Activated CD8-positive, alpha-beta memory T cell treated with anti-CD3 and anti-CD28 coated beads, Interleukin-2, amount 50 U/mL, for 24 hours (primary cell): ENCODE measurements at regions not wholly inside any gene's neighbourhood (a gene's known extent, or its start where the extent isn't known, plus 50 kb on each side); places are given as distances from the start of the nearest gene placed in this dataset.
"Not testable (repeated sequence)": the region's sequence is repeated elsewhere in the genome, so short reads cannot be mapped to it uniquely, and the experiment has no call there.

Source experiments
- DNase-seq: peaks from one replicate; pipeline ENCODE4 v3.0.0-alpha.2; 2020; ENCODE audit errors: extremely low read depth

DNA sequence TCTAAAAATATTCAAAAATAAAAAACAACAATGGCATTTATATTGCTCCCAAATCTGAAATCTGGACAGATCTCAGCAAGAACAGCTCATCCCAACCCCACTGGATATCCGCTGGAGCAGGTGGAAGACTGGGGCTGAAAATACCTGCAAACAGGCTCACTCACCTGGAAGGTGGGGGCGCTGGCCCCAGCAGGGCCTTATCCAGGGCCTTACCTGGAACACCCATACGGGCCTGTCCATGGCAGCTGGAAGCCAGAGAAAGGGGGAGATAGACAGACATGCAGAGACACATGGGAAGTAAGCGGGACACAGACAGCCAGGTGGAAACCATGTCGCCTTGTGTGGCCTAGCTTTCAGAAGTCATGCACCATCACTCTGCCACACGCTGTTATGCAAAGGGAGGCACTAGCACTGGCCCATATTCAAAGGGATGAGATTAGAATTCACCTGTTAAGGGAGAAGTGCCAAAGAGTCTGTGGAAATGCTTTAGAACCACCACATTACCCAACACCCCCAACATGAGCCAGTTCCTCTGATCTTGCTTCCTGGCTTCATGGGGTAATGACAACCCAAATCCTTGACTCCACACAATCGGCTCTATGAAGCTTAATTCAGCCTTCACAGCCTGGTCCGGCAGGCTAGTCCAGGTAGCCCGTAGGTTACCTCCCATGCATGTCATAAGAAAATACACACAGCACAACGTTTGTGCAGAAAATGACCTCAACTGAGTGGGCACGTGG, 99.0 kb upstream of the CDYL start:
- DNase-seq: no peak

DNA sequence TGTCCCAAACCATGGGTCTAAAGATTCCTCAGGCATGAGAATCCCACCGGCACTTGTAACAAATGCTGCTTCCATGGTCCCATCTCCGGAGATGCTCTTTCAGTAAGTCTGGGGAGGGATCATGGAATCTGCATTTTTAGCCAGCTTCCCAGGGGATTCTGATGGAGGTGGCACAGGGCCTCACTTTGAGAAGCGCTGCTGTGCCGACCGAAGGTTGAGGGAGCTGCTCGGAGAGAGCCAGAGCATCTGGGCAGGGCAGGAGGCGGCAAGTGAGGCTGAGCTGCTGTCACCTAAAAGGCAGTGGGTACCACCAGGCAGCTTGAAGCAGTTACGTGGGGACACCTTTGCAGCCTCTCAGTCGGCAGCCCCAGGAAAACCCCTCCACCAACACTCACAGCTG, 100.2 kb upstream of the CDYL start:
- DNase-seq: no peak

DNA sequence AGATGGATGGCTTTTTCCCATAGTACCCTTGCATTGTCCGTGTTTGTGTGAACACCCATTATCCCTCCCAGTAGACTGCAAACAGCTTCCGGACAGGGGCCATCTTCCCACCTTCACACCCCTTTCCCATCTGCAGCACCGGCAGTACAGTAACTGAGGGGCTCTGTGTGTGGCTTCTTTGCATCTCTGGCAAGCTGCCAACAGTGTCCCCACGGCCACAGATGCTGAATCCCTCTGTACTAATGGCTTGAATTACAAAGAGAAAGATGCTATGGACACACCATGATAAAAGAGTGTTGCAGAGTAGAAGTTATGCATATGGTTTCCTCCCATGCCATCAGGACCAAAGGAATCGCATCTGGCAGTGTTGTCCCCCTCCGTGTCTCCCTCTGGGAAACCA, 101.1 kb upstream of the CDYL start:
- no peak for DNase-seq

DNA sequence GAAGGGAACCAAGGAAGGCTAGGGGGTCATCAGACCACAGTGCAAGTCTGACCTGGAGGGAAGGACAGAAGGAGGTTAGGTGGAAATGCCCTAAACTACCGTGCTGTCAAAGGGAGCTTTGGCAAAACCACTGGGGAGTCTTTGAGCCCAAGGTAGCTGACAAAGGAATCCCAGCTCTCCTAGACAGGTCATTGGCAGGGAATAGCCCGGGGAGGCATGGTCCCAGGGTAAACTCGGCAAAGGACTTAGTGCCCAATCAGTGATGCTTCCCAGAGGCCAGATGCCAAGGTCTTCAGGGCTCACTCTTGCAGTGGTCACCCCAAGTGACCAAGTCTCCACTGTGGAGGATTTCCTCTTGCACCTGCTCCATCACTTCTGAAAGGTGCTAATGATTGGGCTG, 102.3 kb upstream of the CDYL start:
- no peak for DNase-seq

DNA sequence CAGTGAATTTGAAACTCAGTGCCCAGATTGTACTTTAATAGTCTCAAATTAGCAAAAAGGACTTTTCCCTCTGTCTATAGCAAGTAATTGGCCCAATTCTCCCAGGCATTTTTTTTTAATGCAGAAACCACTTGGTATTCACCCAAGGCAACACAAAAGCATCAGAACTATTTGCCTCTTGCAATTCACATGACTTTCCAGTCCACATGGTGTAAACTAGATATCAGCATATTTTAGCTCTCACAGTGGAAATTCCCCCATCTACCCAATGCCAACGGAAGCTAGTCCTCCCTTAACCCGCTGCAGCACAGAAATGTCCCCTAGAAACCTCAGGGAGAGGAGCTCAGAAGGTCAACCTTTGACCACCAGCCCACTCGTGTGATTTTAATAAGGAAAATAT, 103.4 kb upstream of the CDYL start:
- no peak for DNase-seq

DNA sequence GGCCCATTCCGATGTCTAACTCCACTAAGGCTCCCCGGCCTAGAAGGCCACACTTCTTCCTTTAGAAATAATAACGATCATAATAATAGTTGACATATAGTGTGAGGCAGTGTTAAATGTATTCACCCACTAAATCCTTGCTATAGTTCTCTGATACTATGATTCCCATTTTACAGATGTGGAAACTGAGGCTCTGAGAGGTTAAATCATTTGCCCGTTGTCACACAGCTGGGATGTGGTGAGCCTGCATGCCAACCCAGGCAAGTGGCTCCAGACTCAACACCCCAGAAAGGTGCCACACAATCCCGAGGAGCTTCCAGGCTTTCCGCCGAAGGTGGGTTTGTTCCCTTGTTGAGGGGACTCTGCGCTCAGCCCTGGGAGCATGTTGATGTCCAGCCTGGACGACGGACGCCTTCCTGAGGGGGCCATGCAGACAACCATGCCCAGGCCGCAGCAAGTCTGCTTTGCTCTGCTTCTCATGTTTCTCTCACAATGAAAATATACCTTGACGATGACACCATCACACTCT, 104.6 kb upstream of the CDYL start:
- DNase-seq: no peak

DNA sequence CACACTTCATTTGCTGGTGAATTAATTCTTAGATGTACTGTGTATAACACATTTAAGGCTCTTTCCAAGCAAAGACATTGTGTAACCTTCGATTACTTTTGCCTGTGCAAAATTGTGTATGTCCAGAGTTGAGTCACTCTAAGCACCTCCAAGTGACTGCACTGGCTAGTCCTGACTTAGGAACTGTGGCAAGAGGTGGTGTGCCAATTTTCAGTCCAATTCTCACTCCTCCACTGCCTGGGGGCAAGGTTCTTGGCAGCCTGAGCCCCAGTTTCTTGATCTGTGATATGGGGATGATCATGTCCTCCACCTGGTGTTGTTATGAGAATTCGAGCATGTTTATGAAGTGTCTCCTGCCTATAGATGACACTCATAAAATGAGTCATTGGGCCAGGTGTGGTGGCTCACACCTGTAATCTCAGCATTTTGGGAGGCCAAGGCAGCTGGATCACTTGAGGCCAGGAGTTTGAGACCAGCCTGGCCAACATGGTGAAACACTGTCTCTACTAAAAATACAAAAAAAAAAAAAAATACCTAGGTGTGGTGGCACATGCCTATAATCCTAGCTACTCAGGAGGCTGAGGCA, 105.3 kb upstream of the CDYL start:
- no peak for DNase-seq

DNA sequence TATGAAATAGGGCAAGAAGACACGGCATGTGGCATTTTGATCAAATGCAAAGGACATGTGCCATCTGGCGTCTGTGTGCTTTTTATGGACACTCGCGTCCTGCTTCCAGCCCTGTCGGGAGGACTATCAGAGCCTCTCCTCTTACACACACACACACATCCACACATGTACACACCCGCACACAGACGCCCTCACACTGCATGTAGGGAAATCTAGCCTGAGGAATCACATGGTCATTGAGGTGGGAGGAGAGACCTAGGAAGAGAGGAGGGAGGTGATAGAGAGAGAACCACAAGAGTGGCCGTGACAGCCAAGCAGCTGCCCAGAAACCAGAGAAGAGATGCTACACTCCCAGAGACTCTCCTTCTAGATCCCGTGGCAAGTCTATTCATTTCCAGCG, 105.9 kb upstream of the CDYL start:
- no peak for DNase-seq

DNA sequence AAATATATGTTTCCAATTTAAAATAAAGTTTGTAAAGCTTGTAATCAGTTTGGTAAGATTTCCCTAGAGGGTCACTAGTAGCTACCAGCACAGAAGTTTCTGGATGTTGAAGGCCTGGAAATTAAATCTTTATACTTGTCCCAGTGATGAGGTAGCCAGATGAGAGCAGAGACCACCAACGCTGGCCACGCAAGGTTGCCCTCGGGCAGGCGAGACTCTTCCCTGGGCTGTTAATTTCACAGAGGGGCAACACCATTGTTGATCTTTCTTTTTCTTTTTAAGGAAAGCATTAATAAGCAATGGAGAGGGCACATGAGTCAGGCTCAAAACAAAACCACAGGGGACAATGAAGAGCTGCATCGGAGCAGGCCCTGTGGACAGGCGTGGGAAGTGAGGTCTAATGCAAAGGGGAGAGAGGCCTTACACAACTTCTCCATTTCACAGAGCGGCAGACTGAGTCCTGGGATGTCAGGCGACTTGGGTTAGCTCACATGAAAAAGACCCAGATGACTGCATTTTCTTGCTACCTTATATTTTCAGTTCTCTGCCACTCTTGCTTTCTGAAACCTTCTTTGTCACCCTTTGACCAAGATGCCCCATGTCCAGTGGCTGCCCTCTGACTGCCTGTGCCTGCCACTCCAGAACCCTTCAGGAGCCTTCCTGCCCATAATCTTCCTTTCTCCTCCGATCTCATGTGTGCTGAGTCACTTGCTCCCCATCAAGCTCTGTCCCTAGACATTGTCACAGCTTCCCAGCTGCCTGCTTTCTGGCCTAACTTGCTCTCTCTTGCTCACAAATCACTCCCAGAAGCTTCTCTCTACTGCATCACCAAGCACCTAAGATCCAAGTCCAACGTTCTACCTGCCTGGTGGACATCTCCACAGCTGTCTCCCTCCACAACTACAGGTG, 107.7 kb upstream of the CDYL start:
- no peak for DNase-seq

DNA sequence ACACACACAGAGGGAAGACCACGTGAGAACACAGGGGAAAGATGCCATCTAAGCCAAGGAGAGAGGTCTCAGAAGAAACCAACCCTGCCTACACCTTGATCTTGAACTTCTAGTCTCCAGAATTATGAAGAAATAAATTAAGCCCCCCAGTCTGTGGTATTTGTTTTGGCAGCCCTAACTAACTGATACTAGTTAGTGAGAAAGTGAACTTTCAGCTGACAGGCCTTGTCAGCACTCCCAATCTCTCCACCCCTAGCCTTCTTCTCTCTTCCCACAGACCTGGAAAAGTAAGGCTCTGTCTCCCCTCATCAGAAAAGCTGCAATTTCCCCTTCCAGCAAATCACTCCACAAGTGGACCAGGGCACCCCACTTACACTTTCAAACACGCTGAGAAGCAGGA, 108.6 kb upstream of the CDYL start:
- no peak for DNase-seq

DNA sequence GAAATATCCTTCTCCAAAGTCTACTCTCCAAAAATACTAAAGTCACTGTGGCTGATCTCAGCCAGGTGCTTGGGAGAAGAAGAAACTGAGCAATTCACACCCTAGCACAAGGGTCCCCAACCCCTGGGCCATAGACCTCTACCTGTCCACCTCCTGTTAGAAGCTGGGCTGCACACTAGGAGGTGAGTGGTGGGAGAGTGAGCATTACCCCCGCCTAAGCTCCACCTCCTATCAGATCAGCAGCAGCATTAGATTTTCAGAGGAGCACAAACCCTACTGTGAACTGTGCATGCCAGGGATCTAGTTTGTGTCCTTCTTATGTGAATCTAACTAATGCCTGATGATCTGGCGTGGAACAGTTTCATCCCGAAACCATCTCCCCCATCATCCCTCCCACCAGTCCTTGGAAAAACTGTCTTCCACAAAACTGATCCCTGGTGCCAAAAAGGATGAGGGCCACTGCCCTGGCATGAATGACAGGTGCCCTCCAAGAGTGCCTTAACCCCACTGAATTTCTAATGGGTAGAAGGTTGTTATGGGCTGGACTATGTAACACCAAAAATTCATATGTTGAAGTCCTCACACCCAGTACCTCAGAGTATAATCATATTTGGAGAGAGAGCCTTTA, 109.2 kb upstream of the CDYL start:
- DNase-seq: no peak

DNA sequence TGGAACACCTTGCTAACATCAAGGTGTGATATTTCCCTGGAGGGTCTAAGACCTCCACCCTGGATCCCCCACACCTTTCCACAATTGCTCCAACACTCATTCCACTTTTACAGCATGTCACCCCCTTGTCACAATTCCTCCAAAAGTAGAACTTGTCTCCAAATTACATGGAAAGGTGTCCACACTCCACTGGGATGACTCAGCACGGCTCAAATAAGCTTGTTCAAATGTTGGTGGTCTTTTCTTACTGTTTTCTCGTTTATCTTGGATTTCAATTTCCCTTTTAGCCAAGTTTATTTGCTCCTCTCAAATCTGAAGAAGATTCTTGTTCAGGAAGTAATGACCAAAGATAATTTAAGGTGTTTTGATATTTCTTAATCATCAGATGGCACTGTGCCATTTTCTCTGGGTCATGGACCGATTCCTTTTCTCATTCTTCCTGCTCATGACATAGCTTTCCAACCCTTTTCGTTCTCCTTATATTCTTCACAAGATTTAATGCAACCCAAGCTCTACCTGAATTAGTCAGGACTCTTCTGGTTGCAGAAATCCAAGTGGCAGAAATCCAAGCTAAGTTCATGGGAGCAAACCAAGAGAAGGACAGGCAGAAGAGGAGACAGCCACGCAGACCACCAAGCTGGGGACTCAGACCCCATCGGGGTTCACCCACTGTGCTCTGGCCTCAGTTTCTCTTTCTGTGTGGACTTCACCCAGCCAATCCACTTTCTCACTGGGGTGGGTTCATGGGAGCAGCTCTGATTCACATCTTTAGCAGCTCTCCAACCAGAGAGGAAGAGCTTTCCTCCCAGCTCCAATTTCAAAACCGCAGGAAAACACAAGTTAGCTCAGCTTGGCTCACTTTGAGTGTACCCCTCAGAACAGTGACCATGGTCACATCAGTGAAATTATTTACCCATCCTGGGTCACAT, 110.5 kb upstream of the CDYL start:
- DNase-seq: no peak

DNA sequence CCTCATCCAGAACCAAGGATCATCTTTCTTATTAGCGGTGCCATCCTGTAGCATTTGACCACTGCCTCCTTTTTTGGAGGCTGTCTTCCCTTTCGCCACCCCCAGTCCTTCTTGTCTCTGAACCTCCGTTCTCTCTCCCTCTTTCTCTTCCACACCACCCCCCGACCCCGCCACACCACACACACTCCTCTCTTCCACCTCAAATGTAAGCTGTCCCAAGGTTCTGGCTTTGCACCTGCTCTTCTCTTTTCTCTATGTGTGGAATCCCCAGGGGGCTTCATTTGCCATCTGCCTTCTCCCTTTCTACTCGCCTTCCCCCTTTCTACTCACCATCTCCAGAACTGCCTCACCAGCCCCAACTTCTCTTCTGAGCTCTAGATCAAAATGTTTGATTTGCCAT, 111.3 kb upstream of the CDYL start:
- DNase-seq: no peak

DNA sequence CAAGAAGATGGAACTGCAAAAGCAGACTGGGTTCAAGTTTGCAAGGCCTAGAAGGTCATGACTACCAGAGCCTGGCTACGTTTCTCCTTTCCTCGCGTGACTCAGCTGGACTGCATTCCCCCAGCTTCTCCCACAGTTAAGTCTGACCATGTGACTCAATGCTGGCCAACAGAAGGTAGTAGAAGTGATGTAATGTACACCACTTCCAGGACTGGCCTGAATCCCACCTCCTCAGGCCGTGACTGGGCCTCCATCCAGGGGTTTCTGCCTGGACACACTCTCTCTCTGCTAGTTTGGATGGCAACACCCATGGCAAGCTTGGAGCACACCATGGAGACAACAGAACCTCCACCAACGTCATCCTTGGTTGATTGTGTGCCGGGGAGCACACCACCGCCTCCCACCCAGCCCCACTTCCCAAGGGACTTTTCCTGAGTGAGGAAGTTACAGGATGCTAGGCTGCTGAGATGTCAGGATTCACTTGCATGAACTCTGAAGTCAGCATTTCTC, 112.0 kb upstream of the CDYL start:
- DNase-seq: no peak

DNA sequence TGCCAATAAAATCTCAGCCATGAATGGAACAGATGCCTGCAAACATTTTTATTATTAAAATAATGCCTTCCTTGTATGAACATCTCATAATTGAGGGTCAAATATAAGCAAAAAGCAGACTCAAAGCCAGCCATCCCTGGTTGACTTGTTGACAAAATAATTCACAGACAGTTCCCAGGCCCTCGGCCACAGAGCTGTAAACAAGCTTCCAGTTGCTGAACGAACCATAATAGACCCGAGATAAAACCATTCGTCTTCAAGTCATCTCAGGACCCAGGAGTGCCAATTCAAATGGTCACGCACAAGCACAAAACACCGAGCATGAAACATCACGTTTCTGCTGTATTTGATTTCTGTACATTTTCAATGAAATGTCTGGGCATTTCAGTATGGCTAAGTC, 113.3 kb upstream of the CDYL start:
- DNase-seq: no peak

DNA sequence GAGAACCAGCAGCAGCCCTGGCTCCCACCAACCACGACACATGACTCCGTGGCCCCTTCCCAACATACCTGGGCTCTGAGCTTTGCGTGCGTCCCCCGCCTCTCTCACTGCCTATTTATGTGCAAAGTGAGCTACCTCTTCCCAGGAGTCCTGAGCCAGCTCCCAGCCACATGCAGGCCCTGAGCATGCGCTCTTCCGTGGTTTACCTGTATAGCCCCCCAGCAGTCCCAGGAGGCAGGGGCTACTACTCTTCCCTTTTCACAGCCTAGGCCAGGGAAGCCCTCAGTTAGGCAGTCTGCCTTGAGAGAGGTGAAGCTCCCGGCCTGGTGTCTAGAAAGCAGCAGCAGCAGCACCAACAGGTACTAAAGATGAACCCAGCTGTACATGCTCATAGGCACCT, 114.8 kb upstream of the CDYL start:
- no peak for DNase-seq

DNA sequence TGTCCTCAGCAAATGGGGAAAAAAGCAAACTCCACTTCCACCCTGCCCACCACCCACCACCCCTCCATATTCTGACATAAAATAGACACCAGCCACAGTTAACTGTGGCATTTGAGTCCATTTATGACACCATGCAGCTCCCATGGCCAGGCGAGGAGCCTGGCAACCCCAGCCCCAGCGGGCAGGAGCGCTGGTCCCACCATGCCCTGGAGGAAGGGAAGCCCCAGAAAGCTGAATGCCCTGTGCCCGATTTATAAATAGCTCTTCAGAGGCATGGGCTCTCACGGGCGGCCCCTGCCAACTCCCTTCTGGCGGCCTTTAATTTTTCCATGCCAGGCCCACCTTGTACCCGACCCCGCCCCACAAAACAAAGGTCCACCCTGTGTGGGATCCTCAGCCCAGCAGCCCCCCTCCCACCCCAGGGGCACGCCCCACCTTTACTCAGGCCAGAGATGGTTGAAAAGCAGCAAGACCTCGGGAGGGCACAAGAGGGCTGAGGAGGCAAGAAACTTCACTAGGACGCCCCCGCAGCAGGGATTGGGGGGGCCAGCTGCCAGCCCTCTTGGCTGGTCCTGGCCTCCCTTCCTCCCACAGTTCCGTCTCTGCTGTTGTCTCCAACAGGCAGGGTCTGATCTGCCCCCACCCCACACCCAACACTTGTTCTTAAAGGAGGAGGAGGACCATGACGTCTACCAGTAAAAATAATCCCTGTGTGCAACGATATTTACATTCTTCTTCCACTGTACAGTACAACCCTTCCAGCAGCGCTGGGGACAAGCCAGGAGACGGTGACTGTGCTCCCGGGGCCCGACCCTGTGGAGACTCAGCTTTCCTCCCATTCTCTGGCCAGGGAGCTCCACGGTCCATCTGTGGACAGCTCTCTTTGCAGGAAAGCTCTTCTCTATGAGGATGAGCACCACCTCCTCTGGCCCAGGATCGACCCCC, 115.6 kb upstream of the CDYL start:
- DNase-seq: no peak

DNA sequence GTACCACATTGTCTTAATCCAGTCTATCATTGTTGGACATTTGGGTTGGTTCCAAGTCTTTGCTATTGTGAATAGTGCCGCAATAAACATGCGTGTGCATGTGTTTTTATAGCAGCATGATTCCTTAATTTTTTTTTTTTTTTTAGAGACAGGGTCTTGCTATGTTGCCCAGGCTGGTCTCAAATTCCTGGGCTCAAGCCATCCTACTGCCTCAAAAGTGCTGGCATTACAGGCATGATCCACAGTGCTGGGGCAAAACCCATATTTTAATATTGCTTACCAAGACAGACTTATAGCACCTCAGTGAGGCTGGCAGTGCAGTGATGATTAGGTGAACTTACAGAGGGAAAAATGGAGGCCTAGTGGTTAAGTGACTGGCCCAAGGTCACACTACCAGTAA, 116.5 kb upstream of the CDYL start:
- DNase-seq: not testable (repeated sequence)

DNA sequence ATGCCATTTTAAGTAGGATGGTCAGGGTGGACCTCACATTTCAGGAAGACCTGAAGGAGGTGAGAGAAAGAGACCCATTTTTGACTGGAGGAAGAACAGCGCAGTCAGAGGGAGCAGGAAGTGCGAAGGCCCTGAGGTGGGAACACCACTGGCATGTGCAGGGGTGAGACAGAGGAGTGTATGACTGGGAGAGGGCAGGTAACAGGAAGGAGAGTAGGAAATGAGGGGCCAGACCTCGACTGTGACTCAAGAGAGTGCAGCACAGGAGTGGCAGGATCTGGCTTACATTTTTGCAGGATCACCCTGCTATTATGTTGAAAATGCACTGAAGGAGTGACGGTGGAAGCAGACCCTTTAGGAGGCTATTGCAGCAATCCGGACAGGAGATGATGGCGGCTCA, 117.7 kb upstream of the CDYL start:
- no peak for DNase-seq

DNA sequence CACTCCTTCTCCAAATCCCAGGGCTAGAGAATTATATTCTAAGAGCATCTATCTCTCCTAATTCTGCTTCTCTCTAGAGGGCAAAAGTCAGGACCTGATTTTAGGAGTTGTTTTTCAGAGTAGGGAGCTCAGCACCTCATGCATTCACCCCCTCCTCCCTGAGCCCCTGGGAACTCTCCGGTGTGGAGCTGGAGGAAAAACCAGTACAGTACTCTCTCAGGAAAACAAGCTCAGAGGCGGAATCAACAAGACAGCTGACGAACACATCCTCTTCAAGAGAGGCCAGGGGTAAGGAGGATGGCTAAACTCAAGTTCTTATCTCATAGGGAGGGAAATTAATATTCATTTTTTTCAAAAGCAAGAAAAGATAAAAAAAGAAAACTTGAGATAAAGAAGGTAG, 120.1 kb upstream of the CDYL start:
- DNase-seq: no peak
